C4-2B (cell line): ENCODE measurements at regions not wholly inside any gene's neighbourhood (a gene's known extent, or its start where the extent isn't known, plus 50 kb on each side); places are given as distances from the start of the nearest gene placed in this dataset.

Source experiments
- CTCF ChIP-seq: fragments of 450-650 bp; conservative IDR thresholded peaks from 2 replicates; pipeline ENCODE4 v1.5.1; 2017; ENCODE audit warnings: mild to moderate bottlenecking
- ZFX ChIP-seq: fragments of 450-650 bp; IDR thresholded peaks from 2 replicates; pipeline ENCODE4 v1.6.1; 2017

- TF ChIP-seq ZFX (no peak), CTCF (no peak)
These were observed 347.8 kb downstream of the MN1 start for GRCh38 chr22:27453725-27454124.
